ENCODE measurements at regions not wholly inside any gene's neighbourhood (a gene's known extent, or its start where the extent isn't known, plus 50 kb on each side); places are given as distances from the start of the nearest gene placed in this dataset.

DNA sequence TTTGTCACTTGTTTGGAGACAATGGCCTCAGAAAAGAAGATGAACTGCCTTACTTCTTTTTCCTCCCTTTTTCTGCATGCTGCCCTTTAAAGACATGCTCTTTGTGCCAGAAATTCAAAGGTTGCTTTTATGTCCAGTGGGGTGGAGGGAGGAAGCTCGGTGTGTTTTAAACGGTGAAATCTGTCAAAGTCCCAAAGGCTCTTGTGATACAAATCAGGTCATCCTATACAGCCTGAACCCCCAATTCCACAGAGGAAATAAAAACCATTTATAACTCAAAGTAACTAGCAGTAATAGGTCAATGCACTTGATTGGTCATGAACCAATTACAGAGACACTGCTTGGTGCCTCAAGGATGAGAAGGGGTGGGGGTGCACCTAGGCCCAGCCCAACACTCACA is 339.3 kb upstream of the F9 start:
- TF ChIP-seq RAD21 (IDR thresholded peaks at IDR 0.05; ENCODE audit: low read depth): no peak
- TF ChIP-seq, protein P1, sequence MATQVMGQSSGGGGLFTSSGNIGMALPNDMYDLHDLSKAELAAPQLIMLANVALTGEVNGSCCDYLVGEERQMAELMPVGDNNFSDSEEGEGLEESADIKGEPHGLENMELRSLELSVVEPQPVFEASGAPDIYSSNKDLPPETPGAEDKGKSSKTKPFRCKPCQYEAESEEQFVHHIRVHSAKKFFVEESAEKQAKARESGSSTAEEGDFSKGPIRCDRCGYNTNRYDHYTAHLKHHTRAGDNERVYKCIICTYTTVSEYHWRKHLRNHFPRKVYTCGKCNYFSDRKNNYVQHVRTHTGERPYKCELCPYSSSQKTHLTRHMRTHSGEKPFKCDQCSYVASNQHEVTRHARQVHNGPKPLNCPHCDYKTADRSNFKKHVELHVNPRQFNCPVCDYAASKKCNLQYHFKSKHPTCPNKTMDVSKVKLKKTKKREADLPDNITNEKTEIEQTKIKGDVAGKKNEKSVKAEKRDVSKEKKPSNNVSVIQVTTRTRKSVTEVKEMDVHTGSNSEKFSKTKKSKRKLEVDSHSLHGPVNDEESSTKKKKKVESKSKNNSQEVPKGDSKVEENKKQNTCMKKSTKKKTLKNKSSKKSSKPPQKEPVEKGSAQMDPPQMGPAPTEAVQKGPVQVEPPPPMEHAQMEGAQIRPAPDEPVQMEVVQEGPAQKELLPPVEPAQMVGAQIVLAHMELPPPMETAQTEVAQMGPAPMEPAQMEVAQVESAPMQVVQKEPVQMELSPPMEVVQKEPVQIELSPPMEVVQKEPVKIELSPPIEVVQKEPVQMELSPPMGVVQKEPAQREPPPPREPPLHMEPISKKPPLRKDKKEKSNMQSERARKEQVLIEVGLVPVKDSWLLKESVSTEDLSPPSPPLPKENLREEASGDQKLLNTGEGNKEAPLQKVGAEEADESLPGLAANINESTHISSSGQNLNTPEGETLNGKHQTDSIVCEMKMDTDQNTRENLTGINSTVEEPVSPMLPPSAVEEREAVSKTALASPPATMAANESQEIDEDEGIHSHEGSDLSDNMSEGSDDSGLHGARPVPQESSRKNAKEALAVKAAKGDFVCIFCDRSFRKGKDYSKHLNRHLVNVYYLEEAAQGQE (IDR thresholded peaks at IDR 0.05; ENCODE audit: low read depth): no peak
- no peak for TF ChIP-seq POLR2AphosphoS5 (IDR thresholded peaks at IDR 0.05; ENCODE audit: low read depth, low read length)
- TF ChIP-seq, protein P2, sequence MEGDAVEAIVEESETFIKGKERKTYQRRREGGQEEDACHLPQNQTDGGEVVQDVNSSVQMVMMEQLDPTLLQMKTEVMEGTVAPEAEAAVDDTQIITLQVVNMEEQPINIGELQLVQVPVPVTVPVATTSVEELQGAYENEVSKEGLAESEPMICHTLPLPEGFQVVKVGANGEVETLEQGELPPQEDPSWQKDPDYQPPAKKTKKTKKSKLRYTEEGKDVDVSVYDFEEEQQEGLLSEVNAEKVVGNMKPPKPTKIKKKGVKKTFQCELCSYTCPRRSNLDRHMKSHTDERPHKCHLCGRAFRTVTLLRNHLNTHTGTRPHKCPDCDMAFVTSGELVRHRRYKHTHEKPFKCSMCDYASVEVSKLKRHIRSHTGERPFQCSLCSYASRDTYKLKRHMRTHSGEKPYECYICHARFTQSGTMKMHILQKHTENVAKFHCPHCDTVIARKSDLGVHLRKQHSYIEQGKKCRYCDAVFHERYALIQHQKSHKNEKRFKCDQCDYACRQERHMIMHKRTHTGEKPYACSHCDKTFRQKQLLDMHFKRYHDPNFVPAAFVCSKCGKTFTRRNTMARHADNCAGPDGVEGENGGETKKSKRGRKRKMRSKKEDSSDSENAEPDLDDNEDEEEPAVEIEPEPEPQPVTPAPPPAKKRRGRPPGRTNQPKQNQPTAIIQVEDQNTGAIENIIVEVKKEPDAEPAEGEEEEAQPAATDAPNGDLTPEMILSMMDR (IDR thresholded peaks at IDR 0.05 in 2 of 3, conservative IDR thresholded peaks at IDR 0.05 in 1 of 3; ENCODE audit: borderline replicate concordance in 1 of 3, insufficient read depth in 1 of 3, low read depth in 2 of 3, low read length in 2 of 3): no peak
- no peak for TF ChIP-seq ZNF274 (IDR thresholded peaks at IDR 0.05; ENCODE audit: low read depth, low read length)
- no peak for TF ChIP-seq SP1 (IDR thresholded peaks at IDR 0.05; ENCODE audit: low read depth)
- no peak for TF ChIP-seq JUND (IDR thresholded peaks at IDR 0.05)
- TF ChIP-seq EZH2 (IDR thresholded peaks at IDR 0.05): no peak

Measured in HCT116 (cell line).